ENCODE measurements at regions not wholly inside any gene's neighbourhood (a gene's known extent, or its start where the extent isn't known, plus 50 kb on each side); places are given as distances from the start of the nearest gene placed in this dataset.

- TF ChIP-seq SMYD3 (CRISPR knock-in tag; IDR thresholded peaks at IDR 0.05) (no peak), CBX5 (CRISPR knock-in tag; IDR thresholded peaks at IDR 0.05; ENCODE audit: borderline replicate concordance) (no peak), SPEN (CRISPR knock-in tag; IDR thresholded peaks at IDR 0.05; ENCODE audit: low read depth) (no peak), ZBTB44 (CRISPR knock-in tag; IDR thresholded peaks at IDR 0.05) (no peak), NFKB2 (CRISPR knock-in tag; IDR thresholded peaks at IDR 0.05; ENCODE audit: borderline replicate concordance) (no peak), POLR2AphosphoS5 (IDR thresholded peaks at IDR 0.05; ENCODE audit: low read depth, low read length) (no peak), SKI (IDR thresholded peaks at IDR 0.05; ENCODE audit: partially characterized antibody) (no peak), HDAC6 (IDR thresholded peaks at IDR 0.05; ENCODE audit: low read depth, low read length) (no peak), MAFF (IDR thresholded peaks at IDR 0.05; ENCODE audit: low read depth, low read length) (no peak), TCF7 (IDR thresholded peaks at IDR 0.05; ENCODE audit: low read depth) (no peak), SCMH1 (CRISPR knock-in tag; IDR thresholded peaks at IDR 0.05; ENCODE audit: borderline replicate concordance) (no peak), ZEB1 (IDR thresholded peaks at IDR 0.05; ENCODE audit: insufficient replicate concordance, low read depth) (no peak)
- TF ChIP-seq, protein P1, sequence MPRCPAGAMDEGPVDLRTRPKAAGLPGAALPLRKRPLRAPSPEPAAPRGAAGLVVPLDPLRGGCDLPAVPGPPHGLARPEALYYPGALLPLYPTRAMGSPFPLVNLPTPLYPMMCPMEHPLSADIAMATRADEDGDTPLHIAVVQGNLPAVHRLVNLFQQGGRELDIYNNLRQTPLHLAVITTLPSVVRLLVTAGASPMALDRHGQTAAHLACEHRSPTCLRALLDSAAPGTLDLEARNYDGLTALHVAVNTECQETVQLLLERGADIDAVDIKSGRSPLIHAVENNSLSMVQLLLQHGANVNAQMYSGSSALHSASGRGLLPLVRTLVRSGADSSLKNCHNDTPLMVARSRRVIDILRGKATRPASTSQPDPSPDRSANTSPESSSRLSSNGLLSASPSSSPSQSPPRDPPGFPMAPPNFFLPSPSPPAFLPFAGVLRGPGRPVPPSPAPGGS (CRISPR knock-in tag; IDR thresholded peaks at IDR 0.05): no peak
- TF ChIP-seq, protein P2, sequence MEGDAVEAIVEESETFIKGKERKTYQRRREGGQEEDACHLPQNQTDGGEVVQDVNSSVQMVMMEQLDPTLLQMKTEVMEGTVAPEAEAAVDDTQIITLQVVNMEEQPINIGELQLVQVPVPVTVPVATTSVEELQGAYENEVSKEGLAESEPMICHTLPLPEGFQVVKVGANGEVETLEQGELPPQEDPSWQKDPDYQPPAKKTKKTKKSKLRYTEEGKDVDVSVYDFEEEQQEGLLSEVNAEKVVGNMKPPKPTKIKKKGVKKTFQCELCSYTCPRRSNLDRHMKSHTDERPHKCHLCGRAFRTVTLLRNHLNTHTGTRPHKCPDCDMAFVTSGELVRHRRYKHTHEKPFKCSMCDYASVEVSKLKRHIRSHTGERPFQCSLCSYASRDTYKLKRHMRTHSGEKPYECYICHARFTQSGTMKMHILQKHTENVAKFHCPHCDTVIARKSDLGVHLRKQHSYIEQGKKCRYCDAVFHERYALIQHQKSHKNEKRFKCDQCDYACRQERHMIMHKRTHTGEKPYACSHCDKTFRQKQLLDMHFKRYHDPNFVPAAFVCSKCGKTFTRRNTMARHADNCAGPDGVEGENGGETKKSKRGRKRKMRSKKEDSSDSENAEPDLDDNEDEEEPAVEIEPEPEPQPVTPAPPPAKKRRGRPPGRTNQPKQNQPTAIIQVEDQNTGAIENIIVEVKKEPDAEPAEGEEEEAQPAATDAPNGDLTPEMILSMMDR (CRISPR knock-in tag; IDR thresholded peaks at IDR 0.05): no peak
These were observed 110.4 kb upstream of the MBNL2 start for GRCh38 chr13:97111756-97112155.
